Astrocyte of the cerebellum (primary cell): ENCODE measurements at regions not wholly inside any gene's neighbourhood (a gene's known extent, or its start where the extent isn't known, plus 50 kb on each side); places are given as distances from the start of the nearest gene placed in this dataset.
A peak's percentile ranks its signal among the peaks of the same experiment; 100 is the strongest.
"Not testable (repeated sequence)": the region's sequence is repeated elsewhere in the genome, so short reads cannot be mapped to it uniquely, and the experiment has no call there.

ENCODE experiments used
- DNase-seq: peaks from one replicate; pipeline ENCODE4 v3.0.0-alpha.2; 2011; ENCODE audit warnings: low read depth
- H3K4me3 ChIP-seq: 2 replicates; pipeline ENCODE4 v1.5.1; 2011; ENCODE audit warnings: mild to moderate bottlenecking, low read depth, low read length, moderate library complexity
- in situ Hi-C: cut with HindIII; loops from 2 replicates; pipeline ENCODE4 v1.10.0; 2017; ENCODE audit warnings: low sequenced_read_pairs
- TF ChIP-seq, protein P1 (sequence below): IDR thresholded peaks from 2 replicates; pipeline ENCODE4 v1.5.1; 2012; ENCODE audit warnings: low read length, low read depth, moderate library complexity, mild to moderate bottlenecking; ENCODE audit errors: missing control alignments

DNA sequence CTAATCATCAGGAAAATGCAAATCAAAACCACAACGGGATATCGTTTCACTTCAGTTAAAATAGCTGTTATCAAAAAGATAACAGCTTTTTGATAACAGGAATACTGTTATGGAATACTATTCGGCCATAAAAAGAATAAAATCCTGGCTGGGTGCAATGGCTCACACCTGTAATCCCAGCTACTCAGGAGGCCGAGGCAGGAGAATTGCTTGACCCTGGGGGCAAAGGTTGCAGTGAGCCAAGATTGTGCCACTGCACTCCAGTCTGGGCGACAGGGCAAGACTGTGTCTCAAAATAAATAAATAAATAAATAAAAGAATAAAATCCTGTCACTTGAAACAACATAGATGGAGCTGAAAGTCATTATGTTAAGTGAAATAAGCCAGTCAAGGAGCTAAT lies 178.1 kb upstream of the TSC22D2 start:
- DNase-seq = no peak
- in situ Hi-C loops = no loop called here
- TF ChIP-seq, protein P1, sequence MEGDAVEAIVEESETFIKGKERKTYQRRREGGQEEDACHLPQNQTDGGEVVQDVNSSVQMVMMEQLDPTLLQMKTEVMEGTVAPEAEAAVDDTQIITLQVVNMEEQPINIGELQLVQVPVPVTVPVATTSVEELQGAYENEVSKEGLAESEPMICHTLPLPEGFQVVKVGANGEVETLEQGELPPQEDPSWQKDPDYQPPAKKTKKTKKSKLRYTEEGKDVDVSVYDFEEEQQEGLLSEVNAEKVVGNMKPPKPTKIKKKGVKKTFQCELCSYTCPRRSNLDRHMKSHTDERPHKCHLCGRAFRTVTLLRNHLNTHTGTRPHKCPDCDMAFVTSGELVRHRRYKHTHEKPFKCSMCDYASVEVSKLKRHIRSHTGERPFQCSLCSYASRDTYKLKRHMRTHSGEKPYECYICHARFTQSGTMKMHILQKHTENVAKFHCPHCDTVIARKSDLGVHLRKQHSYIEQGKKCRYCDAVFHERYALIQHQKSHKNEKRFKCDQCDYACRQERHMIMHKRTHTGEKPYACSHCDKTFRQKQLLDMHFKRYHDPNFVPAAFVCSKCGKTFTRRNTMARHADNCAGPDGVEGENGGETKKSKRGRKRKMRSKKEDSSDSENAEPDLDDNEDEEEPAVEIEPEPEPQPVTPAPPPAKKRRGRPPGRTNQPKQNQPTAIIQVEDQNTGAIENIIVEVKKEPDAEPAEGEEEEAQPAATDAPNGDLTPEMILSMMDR = no peak
- H3K4me3 ChIP-seq = no peak overlapping the region

DNA sequence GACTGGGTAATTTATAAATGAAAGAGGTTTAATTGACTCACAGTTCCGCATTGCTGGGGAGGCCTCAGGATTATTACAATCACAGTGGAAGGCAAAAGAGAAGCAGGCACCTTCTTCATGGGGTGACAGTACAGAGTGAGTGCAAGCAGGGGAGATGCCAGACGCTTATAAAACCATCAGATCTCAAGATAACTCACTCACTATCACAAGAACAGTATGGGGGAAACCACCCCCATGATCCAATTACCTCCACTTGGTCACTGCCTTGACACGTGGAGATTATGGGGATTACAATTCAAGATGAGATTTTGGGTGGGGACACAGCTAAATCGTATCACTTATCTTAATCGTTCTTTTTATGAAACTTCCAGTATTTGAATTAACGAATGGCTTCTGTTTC lies 179.5 kb upstream of the TSC22D2 start:
- in situ Hi-C loops = not testable (repeated sequence)

DNA sequence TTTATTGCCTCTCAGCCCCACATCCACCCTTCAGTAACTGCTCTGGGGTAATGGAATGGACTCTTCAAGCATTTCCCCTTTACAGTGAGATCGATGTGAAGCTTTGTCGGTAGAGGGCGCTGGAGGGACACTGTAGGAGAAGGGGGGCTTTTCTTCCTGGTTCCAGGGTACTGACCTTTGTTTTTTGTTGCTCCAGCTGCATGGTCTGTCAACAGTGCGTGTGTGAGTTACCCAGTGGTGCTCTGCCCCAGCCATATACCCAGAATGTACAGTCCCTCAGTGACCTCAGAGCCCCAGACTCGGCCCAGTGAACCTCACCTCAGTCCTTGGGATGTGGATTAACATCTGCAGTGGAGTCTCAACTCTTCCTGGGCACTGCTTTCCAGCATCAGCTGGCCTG lies 180.3 kb upstream of the TSC22D2 start:
- TF ChIP-seq, protein P1 = peak; percentile 89
- in situ Hi-C loops = no loop called here
- peak; percentile 70 for DNase-seq
- no peak overlapping the region for H3K4me3 ChIP-seq

More for the DNA sequence above, 179.5 kb upstream of the TSC22D2 start:
- H3K4me3 ChIP-seq, DNase-seq: not testable (repeated sequence)

DNA sequence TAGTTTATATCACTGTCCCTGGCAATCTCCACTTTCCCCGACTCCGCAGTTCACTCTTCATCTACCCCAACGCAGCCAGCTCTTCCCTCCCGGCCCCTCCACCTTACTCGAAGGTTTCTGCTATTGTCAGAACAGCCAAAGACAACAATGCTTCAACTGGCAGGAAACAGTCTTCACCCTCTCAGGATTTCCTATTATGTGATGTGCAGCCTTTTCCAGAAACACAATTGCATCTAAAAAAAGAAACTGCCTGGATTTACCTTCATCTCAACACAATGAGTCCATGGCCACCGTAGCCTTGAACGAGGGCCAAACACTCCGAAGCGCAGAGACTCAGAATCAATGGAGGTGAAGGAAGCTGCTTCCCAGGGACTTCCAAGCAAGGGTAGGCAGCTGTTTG lies 182.1 kb upstream of the TSC22D2 start:
- DNase-seq = no peak
- in situ Hi-C loops = no loop called here
- H3K4me3 ChIP-seq = no peak overlapping the region
- TF ChIP-seq, protein P1 = no peak

DNA sequence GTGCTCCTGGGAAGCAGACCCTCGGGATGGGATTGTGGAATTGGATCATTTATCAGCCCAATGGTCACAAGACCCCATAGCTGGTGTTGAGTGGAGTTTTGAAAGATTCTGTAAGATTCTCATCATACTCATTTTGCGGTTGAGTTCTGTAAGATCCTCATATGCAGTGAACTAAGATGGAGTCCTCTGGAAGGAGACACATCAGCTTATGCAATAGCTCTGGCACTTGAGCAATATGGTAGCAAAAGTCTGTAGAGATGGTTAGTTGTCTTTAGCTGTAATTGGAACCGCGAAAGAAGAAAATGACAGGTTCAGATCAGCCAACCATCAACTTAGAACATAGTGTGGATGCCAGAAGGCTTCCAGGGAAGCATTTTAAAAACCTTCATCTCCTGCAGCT lies 184.5 kb upstream of the TSC22D2 start:
- TF ChIP-seq, protein P1 = no peak
- H3K4me3 ChIP-seq = no peak overlapping the region
- in situ Hi-C loops = no loop called here
- no peak for DNase-seq

DNA sequence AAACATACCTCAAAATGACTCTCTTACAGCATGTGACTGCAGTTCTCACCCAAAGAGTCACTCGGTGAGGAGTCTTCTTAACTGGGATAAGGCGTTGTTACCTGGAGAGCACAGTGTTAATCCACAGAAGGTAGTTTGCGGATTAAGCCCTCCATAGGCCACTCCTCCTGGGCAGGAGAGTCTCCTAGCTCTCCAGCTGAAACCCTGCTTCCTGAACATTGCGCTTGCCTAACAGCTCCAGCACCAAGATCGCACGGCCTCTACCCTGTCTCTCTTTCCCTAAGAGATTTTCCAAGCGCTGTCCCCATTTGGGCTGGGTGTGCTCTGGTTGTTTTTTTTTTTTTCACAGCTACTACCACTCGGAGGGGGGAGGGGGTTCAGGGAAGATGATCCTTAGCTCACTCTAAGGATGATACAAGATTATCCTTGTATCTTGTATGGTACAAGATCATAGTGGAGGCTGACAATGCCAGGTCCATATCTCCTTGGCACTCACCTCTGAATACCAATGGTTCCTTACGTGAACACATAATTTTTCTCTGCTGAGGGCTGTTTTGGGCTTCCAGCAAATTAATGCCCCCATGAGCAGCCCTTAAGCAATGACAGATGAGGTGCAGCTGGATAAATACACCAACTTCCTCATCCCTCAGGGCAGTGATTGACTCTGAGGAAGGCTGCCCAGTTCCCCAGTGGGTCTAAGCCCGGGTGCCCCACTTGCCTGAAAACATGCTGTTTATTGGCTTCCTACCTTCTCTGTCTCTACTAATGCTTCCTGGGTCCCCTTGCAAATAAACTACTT lies 185.2 kb upstream of the TSC22D2 start:
- TF ChIP-seq, protein P1 = no peak
- H3K4me3 ChIP-seq = no peak overlapping the region
- no peak for DNase-seq
- in situ Hi-C loops = no loop called here

DNA sequence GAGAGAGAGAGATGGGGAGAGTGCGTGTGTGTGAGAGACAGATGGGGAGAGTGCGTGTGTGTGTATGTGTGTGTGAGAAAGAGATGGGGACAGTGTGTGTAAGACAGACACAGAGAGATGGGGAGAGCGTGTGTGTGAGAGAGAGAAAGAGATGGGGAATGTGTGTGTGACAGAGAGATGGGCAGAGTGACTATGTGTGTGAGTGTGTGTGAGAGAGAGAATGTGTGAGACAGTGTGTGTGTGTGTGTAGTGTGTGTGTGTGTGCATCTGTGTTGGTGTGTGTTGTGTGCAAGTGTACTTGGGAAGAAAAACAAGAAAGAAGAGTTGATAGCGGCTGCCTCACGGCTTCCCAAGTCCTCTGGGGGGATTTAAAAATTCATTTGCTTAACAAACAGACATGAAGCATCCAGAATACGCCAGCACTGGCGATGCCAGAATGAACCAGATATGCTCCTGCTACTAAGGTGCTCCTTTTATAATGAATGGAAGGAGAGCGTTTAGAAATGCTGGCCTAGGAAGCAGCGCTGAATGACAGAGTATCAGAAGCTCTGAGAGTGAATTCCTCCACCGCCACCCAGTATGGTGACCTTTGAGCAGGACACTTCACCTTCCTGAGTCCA lies 186.1 kb upstream of the TSC22D2 start:
- in situ Hi-C loops = no loop called here
- TF ChIP-seq, protein P1 = no peak

More for the DNA sequence above, 186.1 kb upstream of the TSC22D2 start:
- no peak for DNase-seq
- H3K4me3 ChIP-seq = no peak overlapping the region
